GM21526 (cell line): ENCODE measurements at regions not wholly inside any gene's neighbourhood (a gene's known extent, or its start where the extent isn't known, plus 50 kb on each side); places are given as distances from the start of the nearest gene placed in this dataset.
"Not testable (repeated sequence)": the region's sequence is repeated elsewhere in the genome, so short reads cannot be mapped to it uniquely, and the experiment has no call there.

Experiments
- ATAC-seq: cut with Tn5 transposase; IDR thresholded peaks from one replicate; pipeline ENCODE4 v1.9.1; 2021; ENCODE audit warnings: moderate library complexity; ENCODE audit not compliant: unreplicated experiment, low FRiP score

DNA sequence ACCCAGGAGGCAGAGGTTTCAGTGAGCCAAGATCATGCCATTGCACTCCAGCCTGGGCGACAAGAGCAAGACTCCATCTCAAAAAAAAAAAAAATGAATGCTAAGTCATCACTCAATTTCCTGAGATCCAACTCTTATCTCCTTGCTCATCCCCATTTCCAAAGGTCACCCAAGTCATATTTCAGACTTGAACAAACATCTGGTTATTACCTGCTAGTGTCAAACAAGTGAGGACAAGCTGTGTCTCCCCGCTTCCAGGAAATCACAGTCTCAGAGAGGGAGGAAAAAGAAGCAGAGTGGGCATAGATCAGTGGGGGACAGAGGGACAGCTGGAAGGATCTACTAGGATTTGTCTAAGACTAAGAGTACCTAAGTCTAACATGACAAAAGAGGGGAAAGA is 147.5 kb upstream of the FUNDC1 start:
- no peak for ATAC-seq

GRCh38 chrX:44675362-44676024 is 132.8 kb upstream of the FUNDC1 start:
- no peak for ATAC-seq

DNA sequence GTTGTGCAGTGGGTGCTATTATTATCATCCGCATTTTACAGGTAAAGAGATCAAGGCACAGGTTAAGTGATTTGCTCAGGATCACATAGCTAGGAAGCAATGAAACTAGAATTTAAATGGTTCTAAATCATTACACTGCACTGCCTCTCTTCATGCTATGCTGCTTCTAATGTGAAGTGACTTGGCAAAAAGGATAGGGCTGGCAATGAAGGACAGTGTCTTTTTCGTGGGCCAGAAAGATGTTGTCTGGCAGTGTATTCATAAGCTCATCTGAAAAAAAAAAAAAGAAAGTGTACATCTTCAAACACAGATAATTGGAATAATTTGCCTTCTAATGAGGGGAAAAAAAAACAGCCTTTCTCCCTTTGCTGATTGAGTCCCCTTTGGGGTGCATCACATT is 132.2 kb upstream of the FUNDC1 start:
- ATAC-seq = no peak

- ATAC-seq = no peak
Observed at GRCh38 chrX:44669626-44670025, 127.0 kb upstream of the FUNDC1 start.

- ATAC-seq = no peak
Observed at GRCh38 chrX:44667771-44668170, 125.1 kb upstream of the FUNDC1 start.

GRCh38 chrX:44657718-44658246 is 115.1 kb upstream of the FUNDC1 start:
- ATAC-seq = not testable (repeated sequence)

GRCh38 chrX:44651358-44651757 is 108.7 kb upstream of the FUNDC1 start:
- no peak for ATAC-seq

DNA sequence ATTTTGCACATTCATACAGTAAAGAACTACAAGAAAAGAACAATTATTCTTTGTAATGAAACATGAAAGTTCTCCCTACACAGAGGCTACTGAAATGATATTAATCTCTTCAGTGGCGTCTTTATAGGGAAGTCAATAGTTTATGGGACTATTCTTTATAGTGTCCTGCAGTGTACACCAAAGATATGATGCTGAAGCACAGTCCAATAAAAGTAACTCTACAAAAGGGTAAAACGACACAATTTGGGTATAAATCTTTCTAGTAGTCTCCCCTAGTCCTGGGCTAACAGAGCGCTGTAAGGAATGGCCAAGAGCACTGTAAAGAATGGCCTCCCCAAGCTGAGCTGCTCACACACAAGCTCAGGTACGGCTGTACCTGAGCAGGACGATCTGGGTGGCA is 101.1 kb upstream of the FUNDC1 start:
- ATAC-seq = no peak

DNA sequence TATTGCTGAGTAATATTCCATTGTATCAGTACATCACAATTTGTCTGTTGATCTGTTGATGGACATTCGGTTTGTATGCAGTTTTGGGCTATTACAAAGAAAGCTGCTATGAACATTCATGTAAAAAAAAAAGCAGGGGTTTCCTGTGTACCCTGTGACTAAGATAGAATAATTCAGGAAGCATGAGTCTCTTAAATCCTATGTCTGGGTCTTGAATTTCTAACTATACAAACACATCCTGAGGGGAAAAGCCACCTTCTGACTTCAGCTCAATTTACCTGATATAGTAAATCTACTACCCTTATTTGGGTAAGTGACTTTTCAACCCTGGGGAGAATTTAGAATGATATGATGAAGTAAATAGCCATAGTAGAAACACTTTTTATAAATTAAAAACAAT is 94.6 kb upstream of the FUNDC1 start:
- no peak for ATAC-seq

DNA sequence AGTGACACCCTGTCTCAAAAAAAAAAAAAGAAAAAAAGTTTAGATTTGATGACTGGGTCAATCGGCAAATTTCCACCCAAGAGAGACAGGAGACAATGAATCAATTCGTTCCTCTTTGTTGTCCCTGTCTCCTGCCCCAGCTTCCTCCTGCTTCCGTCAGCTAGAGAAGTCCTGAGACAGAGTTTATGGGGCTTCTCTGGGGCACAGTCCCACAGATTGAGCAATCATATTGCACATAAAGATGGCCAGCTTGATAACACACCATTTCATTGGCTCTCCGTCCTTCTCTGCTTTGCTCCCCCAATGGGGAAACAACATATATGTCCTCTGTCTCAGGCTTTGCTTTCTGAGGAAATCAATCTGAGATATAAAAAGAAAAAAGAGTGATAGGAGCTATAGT is 78.4 kb upstream of the FUNDC1 start:
- ATAC-seq = no peak

DNA sequence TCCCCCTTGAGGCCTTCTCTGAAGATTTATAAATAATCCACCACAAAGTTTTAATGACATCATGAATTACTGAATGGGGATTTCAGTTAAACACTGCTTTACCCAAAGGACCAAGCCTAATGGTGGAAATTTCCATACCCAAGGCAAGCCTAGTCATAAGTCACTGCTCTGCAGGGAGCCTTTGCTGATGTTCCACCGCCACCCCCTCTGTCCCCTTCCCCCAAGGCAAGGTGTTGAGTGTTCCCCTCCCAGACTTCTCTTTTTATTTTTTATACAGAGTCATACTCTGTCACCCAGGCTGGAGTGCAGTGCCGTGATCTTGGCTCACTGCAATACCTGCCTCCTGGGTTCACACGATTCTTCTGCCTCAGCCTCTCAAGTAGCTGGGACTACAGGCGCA is 76.4 kb upstream of the FUNDC1 start:
- ATAC-seq = no peak

DNA sequence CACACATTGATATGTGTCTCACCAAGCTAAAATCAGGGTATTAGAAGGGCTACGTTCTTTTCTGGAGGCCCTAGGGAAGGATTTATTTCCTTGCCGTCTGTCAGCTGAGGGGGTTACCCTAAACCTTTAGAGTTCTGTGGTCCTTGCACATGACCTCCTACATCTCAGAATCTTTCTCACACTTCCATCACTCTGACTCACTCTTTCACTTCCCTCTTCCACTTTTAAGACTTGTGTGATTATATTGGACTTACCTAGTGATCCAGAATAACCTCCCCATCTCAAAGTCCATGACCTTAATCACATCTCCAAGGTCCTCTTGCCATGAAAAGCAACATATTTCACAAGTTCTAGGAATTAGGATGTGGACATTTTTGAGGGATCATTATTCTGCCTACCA is 53.6 kb upstream of the FUNDC1 start:
- peak; percentile 93 for ATAC-seq
